GM19240 (cell line): ENCODE measurements at regions not wholly inside any gene's neighbourhood (a gene's known extent, or its start where the extent isn't known, plus 50 kb on each side); places are given as distances from the start of the nearest gene placed in this dataset.
"Not testable (repeated sequence)": the region's sequence is repeated elsewhere in the genome, so short reads cannot be mapped to it uniquely, and the experiment has no call there.

Source experiments
- DNase-seq: peaks from one replicate; pipeline ENCODE4 v3.0.0; 2011; ENCODE audit warnings: low spot score; ENCODE audit not compliant: insufficient read length

GRCh38 chr9:110015759-110016158 lies 192.2 kb downstream of the C9orf152 start:
- DNase-seq, result no peak

GRCh38 chr9:110016340-110016739 lies 191.6 kb downstream of the C9orf152 start:
- no peak for DNase-seq

- not testable (repeated sequence) for DNase-seq
Measured at GRCh38 chr9:110020216-110020615, 187.7 kb downstream of the C9orf152 start.

- DNase-seq, result peak; percentile 18
Measured at GRCh38 chr9:110021891-110022290, 186.1 kb downstream of the C9orf152 start.

- not testable (repeated sequence) for DNase-seq
Measured at GRCh38 chr9:110023221-110023620, 184.7 kb downstream of the C9orf152 start.

- DNase-seq, result no peak
Measured at GRCh38 chr9:110025551-110026170, 182.3 kb downstream of the C9orf152 start.

GRCh38 chr9:110027671-110028081 lies 180.3 kb downstream of the C9orf152 start:
- DNase-seq, result no peak

- DNase-seq, result no peak
Measured at GRCh38 chr9:110028271-110028670, 179.7 kb downstream of the C9orf152 start.

- no peak for DNase-seq
Measured at GRCh38 chr9:110028676-110029075, 179.3 kb downstream of the C9orf152 start.

- DNase-seq, result no peak
Measured at GRCh38 chr9:110029429-110029955, 178.5 kb downstream of the C9orf152 start.

GRCh38 chr9:110029956-110030480 lies 177.9 kb downstream of the C9orf152 start:
- no peak for DNase-seq

- DNase-seq, result no peak
Measured at GRCh38 chr9:110030632-110031031, 177.3 kb downstream of the C9orf152 start.

- no peak for DNase-seq
Measured at GRCh38 chr9:110031511-110032173, 176.3 kb downstream of the C9orf152 start.

- DNase-seq, result not testable (repeated sequence)
Measured at GRCh38 chr9:110032532-110032931, 175.4 kb downstream of the C9orf152 start.

- no peak for DNase-seq
Measured at GRCh38 chr9:110033869-110034268, 174.1 kb downstream of the C9orf152 start.

- DNase-seq, result no peak
Measured at GRCh38 chr9:110036286-110036685, 171.7 kb downstream of the C9orf152 start.

GRCh38 chr9:110040788-110041187 lies 167.2 kb downstream of the C9orf152 start:
- no peak for DNase-seq

- no peak for DNase-seq
Measured at GRCh38 chr9:110041452-110041851, 166.5 kb downstream of the C9orf152 start.

- DNase-seq, result no peak
Measured at GRCh38 chr9:110047232-110047954, 160.6 kb downstream of the C9orf152 start.

- DNase-seq, result no peak
Measured at GRCh38 chr9:110047955-110048402, 160.0 kb downstream of the C9orf152 start.

- peak; percentile 54 for DNase-seq
Measured at GRCh38 chr9:110048403-110048975, 159.5 kb downstream of the C9orf152 start.
